ENCODE measurements at regions not wholly inside any gene's neighbourhood (a gene's known extent, or its start where the extent isn't known, plus 50 kb on each side); places are given as distances from the start of the nearest gene placed in this dataset.

DNA sequence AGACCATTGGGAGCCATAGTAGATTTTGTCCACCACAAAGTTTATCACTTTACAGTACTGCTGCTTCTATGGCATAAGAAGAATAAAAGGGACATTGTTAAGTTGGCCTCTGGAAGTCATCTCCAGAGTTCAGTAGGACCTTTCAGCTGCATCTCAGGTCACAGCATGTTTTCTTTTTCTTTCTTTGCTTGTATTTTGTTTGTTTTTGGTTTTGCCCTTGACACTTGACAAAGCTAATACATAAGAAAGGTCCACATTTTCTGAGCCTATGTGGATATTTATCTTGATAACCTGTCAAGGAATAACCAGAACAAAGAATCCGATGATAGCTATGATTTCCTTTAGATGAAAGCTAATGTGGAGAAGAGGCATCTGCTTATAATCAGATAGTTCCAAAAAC lies 101.6 kb upstream of the XIRP2 start:
- ATAC-seq (no peak), DNase-seq (no peak)
- peaks cover 0 to 4% (median under 1%) of the 10 kb centered on the region in 12 donors for H3K9me3 ChIP-seq
- no peak overlapping the region for H3K4me3 ChIP-seq
- H3K27me3 ChIP-seq, result no peaks in the 10 kb centered on the region
- no peaks in the 10 kb centered on the region for H3K4me1 ChIP-seq
- 79 to 90% (median 84%) methylated on average over 1 of the region's 1 CpG for WGBS, 4 donors
- intact Hi-C loops (cut with DNase I), result no loop called here
- TF ChIP-seq, protein P1, sequence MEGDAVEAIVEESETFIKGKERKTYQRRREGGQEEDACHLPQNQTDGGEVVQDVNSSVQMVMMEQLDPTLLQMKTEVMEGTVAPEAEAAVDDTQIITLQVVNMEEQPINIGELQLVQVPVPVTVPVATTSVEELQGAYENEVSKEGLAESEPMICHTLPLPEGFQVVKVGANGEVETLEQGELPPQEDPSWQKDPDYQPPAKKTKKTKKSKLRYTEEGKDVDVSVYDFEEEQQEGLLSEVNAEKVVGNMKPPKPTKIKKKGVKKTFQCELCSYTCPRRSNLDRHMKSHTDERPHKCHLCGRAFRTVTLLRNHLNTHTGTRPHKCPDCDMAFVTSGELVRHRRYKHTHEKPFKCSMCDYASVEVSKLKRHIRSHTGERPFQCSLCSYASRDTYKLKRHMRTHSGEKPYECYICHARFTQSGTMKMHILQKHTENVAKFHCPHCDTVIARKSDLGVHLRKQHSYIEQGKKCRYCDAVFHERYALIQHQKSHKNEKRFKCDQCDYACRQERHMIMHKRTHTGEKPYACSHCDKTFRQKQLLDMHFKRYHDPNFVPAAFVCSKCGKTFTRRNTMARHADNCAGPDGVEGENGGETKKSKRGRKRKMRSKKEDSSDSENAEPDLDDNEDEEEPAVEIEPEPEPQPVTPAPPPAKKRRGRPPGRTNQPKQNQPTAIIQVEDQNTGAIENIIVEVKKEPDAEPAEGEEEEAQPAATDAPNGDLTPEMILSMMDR (IDR thresholded peaks at IDR 0.05), result no peak
- no peak for TF ChIP-seq POLR2A (IDR thresholded peaks at IDR 0.05)
- H3K27ac ChIP-seq, result no peak overlapping the region
- H3K36me3 ChIP-seq, result no peaks in the 10 kb centered on the region

DNA sequence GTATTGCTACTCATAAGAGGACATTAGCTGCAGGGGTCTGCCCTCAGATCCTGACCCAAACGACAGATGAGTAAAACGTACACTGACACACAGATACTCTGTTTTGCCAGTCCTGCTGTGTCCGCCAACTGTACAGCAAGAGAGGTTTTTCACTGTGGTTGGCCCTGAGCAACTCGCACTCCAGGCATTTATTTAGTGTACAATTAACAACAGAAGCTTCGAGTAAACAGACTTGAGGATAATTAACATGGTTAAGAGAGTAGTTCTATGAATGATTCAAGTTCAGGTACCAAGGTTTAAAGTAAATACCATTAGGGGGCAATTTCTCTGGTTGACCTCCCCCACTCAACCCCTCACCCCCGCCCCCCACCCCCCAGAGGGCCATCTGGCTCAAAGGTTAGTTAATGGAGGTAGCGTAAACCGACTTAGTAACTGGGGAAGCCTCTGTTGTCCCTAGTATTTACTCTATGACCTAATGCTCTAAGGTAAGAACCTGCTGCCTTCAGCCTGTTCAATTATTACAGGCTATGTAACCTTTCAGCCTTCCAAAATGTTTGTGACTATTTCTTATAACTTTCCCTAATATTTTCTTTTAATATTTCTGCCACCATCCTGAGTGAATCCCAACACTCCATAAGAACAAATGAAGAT lies 103.9 kb upstream of the XIRP2 start:
- no peak for DNase-seq

DNA sequence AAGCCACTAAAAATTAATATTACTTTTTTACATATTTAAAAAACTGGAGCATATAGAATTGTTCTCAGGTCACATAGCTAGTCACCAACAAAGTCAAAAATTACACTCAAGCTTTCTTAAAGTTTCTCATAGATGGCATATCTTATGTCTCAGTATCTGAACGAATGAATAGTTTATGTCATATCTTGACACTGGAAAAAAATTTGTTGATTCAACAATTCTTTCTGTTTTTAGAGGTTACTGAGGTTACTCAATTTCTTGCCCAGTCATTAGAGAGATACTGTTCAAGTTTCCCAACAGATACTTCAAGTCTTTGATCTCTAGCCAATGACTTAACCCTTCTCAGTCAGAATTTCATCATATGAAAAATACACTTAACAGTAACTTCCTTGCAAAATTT lies 113.1 kb upstream of the XIRP2 start:
- no peaks in the 10 kb centered on the region for H3K4me1 ChIP-seq
- H3K27ac ChIP-seq, result no peak overlapping the region
- intact Hi-C loops (cut with DNase I), result no loop called here
- H3K9me3 ChIP-seq, result no peaks in the 10 kb centered on the region
- H3K27me3 ChIP-seq, result no peaks in the 10 kb centered on the region
- WGBS, 4 donors, result 52 to 73% (median 70%) methylated on average over 1 of the region's 1 CpG
- TF ChIP-seq, protein P1 (IDR thresholded peaks at IDR 0.05), result no peak
- TF ChIP-seq POLR2A (IDR thresholded peaks at IDR 0.05), result no peak
- ATAC-seq, result no peak
- H3K36me3 ChIP-seq, result no peaks in the 10 kb centered on the region
- H3K4me3 ChIP-seq, result no peak overlapping the region
- DNase-seq, result no peak

More for the DNA sequence above, 103.9 kb upstream of the XIRP2 start:
- Histone ChIP-seq H3K27me3 (no peaks in the 10 kb centered on the region), H3K4me1 (no peaks in the 10 kb centered on the region), H3K4me3 (no peak overlapping the region), H3K9me3 (no peaks in the 10 kb centered on the region), H3K36me3 (no peaks in the 10 kb centered on the region), H3K27ac (no peak overlapping the region)
- intact Hi-C loops (cut with DNase I), result no loop called here
- 66 to 86% (median 81%) methylated on average over 5 to 8 of the region's 8 CpGs for WGBS, 4 donors
- ATAC-seq, result no peak
- TF ChIP-seq, protein P1 (IDR thresholded peaks at IDR 0.05), result no peak

DNA sequence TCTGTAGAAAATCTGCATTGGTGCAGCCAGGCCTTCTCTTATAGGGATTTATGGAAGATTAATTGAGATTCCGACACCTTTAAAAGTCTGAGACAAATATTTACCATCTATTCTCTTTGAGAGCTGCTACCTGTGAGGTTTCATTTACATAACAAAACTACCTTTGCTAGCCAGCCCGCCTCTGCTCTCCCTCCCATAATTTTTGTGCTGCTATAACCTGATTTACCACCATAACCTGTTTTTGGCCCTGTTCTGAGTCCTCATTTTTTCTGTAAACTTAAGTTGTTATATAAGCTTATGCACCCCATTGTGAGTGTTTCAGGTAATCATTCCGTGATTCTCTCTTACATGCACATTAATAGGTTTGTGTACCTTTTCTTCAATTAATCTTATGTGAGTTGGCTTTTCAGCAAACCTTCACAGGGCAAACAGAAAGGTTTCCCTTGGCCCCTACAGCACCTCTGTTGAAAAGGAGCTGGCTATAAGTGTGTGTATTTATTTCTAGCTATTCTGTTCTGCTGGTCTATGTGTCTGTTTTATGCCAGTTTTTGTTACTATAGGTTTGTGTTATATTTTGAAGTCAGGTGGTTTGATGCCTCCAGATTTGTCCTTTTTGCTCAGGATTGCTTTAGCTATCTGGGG lies 114.9 kb upstream of the XIRP2 start:
- H3K27me3 ChIP-seq, result no peaks in the 10 kb centered on the region
- peaks cover 0 to 11% (median 0%) of the 10 kb centered on the region in 12 donors for H3K9me3 ChIP-seq
- TF ChIP-seq POLR2A (IDR thresholded peaks at IDR 0.05), result no peak
- TF ChIP-seq, protein P1 (IDR thresholded peaks at IDR 0.05), result no peak
- 53 to 69% (median 67%) methylated on average over 3 of the region's 3 CpGs for WGBS, 4 donors
- DNase-seq (no peak), ATAC-seq (no peak)
- intact Hi-C loops (cut with DNase I), result no loop called here
- no peak overlapping the region for H3K27ac ChIP-seq
- no peak overlapping the region for H3K4me3 ChIP-seq
- no peaks in the 10 kb centered on the region for H3K36me3 ChIP-seq
- no peaks in the 10 kb centered on the region for H3K4me1 ChIP-seq
